ENCODE measurements at regions not wholly inside any gene's neighbourhood (a gene's known extent, or its start where the extent isn't known, plus 50 kb on each side); places are given as distances from the start of the nearest gene placed in this dataset.
"Not testable (repeated sequence)": the region's sequence is repeated elsewhere in the genome, so short reads cannot be mapped to it uniquely, and the experiment has no call there.

DNA sequence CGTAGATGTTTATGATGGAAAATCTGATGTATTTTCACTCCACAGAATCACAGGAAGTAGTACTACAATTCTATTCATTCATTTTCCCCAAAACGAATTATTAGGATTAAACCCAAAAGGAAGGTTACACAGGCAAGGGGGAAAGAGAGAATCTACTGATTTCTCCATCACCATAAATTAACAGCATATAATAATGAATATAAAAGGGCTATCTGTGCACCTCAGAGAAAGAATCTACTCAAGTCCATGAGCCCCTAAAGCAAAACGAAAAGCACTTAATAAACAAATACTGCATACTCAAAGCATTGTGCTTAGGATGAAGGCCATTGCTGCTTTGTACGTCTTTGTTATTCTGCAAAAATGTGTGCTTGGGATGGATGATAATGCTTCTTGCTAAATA is 740.5 kb upstream of the SEMA6A start:
- ChIA-PET CTCF (no interaction called here), POLR2A (no interaction called here)
- TF ChIP-seq CHD4 (IDR thresholded peaks at IDR 0.05; ENCODE audit: borderline replicate concordance): no peak
- peak; percentile 89 for TF ChIP-seq CBX8 (IDR thresholded peaks at IDR 0.05)
- TF ChIP-seq RNF2 (IDR thresholded peaks at IDR 0.05; ENCODE audit: borderline replicate concordance, low read depth): 0 out of 2 replicates have a peak, but pooled peaks have one; percentile 81
- TF ChIP-seq NPAS2 (CRISPR knock-in tag; IDR thresholded peaks at IDR 0.05; ENCODE audit: borderline replicate concordance): no peak
- no peak for TF ChIP-seq ZNF302 (CRISPR knock-in tag; IDR thresholded peaks at IDR 0.05)
- no peak for TF ChIP-seq EP300 (IDR thresholded peaks at IDR 0.05)
- TF ChIP-seq HOXA7 (CRISPR knock-in tag; IDR thresholded peaks at IDR 0.05): no peak
- TF ChIP-seq FOSB (CRISPR knock-in tag; IDR thresholded peaks at IDR 0.05): no peak
- no peak for TF ChIP-seq JUN (IDR thresholded peaks at IDR 0.05)
- no peak for TF ChIP-seq POLR2AphosphoS2 (conservative IDR thresholded peaks at IDR 0.05; ENCODE audit: low read length)
- no peak for TF ChIP-seq MAZ (IDR thresholded peaks at IDR 0.05; ENCODE audit: borderline replicate concordance, low read depth, low read length)
- no peak for TF ChIP-seq EHMT2 (IDR thresholded peaks at IDR 0.05; ENCODE audit: low read depth)
- no peak for TF ChIP-seq HOXB13 (CRISPR knock-in tag; IDR thresholded peaks at IDR 0.05; ENCODE audit: low read depth)
- Histone ChIP-seq H3K27ac (no peak overlapping the region), H3K4me3 (no peak overlapping the region), H3K4me2 (no peak overlapping the region), H3K4me1 (no peaks in the 10 kb centered on the region), H3K9me3 (no peaks in the 10 kb centered on the region)
- no peak for FAIRE-seq
- no peak for DNase-seq (ENCODE audit: low read depth in 1 of 2, low spot score in 1 of 2)
- WGBS (ENCODE audit: missing lambda C conversion rate): 7% methylated on average over 4 of the region's 4 CpGs
- no peak for ATAC-seq

DNA sequence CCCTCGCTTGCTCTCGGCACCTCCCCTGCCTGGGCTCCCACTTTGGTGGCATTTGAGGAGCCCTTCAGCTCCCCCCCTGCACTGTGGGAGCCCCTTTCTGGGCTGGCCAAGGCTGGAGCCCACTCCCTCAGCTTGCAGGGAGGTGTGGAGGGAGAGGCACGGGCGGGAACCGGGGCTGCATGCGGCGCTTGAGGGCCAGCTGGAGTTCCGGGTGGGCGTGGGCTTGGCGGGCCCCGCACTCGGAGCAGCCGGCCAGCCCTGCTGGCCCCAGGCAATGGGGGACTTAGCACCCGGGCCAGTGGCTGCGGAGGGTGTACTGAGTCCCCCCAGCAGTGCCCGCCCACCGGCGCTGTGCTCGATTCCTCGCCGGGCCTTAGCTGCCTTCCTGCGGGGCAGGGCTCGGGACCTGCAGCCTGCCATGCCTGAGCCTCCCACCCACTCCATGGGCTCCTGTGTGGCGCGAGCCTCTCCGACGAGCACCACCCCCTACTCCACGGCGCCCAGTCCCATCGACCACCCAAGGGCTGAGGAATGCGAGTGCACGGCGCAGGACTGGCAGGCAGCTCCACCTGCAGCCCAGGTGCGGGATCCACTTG is 730.0 kb upstream of the SEMA6A start:
- POLR2A ChIA-PET; H3K4me2 ChIP-seq; H3K4me1 ChIP-seq; H3K27ac ChIP-seq; DNase-seq (ENCODE audit: low read depth in 1 of 2, low spot score in 1 of 2); ATAC-seq; FAIRE-seq; CTCF ChIA-PET; H3K9me3 ChIP-seq; H3K4me3 ChIP-seq: not testable (repeated sequence)
- WGBS (ENCODE audit: missing lambda C conversion rate): 4% methylated on average over 2 of the region's 34 CpGs

DNA sequence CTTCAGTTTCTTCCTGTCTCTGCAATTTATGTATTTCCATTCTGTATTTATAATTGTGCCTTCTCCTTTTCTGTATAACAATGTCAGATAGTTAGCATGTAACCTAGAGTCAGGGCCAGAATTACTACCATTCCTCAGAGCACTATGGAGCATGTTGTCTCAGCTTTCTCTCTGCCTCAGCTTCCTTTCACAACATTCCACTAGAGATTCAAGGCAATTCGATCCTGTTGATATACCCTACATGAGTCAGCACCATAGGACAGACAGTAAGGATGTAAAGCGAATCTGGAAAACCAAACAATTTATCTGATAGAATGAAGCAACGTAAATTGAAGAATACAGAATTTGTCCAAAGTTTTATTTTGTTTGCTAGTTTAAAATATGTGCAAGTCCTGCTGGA is 728.3 kb upstream of the SEMA6A start:
- WGBS (ENCODE audit: missing lambda C conversion rate): 0% methylated on average over 3 of the region's 3 CpGs
- Histone ChIP-seq H3K4me3 (no peak overlapping the region), H3K4me2 (no peak overlapping the region), H3K4me1 (no peaks in the 10 kb centered on the region), H3K27ac (no peak overlapping the region), H3K9me3 (no peaks in the 10 kb centered on the region)
- ChIA-PET POLR2A (no interaction called here), CTCF (no interaction called here)
- TF ChIP-seq MAFK (IDR thresholded peaks at IDR 0.05; ENCODE audit: partially characterized antibody): no peak
- no peak for TF ChIP-seq NFE2L2 (conservative IDR thresholded peaks at IDR 0.05; ENCODE audit: low read length)
- TF ChIP-seq ZSCAN20 (CRISPR knock-in tag; IDR thresholded peaks at IDR 0.05): no peak
- TF ChIP-seq ESRRA (IDR thresholded peaks at IDR 0.05; ENCODE audit: borderline replicate concordance, low read length): no peak
- TF ChIP-seq ZFP36 (IDR thresholded peaks at IDR 0.05; ENCODE audit: borderline replicate concordance, partially characterized antibody): no peak
- no peak for TF ChIP-seq RCOR1 (IDR thresholded peaks at IDR 0.05; ENCODE audit: low read depth, low read length)
- no peak for TF ChIP-seq HEYL (CRISPR knock-in tag; IDR thresholded peaks at IDR 0.05)
- TF ChIP-seq GATA3 (IDR thresholded peaks at IDR 0.05; ENCODE audit: borderline replicate concordance): no peak
- TF ChIP-seq NPAS2 (CRISPR knock-in tag; IDR thresholded peaks at IDR 0.05; ENCODE audit: borderline replicate concordance): no peak
- TF ChIP-seq CBX8 (IDR thresholded peaks at IDR 0.05): no peak
- TF ChIP-seq, protein P1, sequence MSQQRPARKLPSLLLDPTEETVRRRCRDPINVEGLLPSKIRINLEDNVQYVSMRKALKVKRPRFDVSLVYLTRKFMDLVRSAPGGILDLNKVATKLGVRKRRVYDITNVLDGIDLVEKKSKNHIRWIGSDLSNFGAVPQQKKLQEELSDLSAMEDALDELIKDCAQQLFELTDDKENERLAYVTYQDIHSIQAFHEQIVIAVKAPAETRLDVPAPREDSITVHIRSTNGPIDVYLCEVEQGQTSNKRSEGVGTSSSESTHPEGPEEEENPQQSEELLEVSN (IDR thresholded peaks at IDR 0.05; ENCODE audit: borderline replicate concordance, low read depth): no peak
- TF ChIP-seq POLR2AphosphoS2 (conservative IDR thresholded peaks at IDR 0.05; ENCODE audit: low read length): no peak
- no peak for TF ChIP-seq CHD4 (IDR thresholded peaks at IDR 0.05; ENCODE audit: borderline replicate concordance)
- no peak for TF ChIP-seq NR3C1 (IDR thresholded peaks at IDR 0.05)
- TF ChIP-seq, protein P2, sequence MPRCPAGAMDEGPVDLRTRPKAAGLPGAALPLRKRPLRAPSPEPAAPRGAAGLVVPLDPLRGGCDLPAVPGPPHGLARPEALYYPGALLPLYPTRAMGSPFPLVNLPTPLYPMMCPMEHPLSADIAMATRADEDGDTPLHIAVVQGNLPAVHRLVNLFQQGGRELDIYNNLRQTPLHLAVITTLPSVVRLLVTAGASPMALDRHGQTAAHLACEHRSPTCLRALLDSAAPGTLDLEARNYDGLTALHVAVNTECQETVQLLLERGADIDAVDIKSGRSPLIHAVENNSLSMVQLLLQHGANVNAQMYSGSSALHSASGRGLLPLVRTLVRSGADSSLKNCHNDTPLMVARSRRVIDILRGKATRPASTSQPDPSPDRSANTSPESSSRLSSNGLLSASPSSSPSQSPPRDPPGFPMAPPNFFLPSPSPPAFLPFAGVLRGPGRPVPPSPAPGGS (IDR thresholded peaks at IDR 0.05): no peak
- TF ChIP-seq, protein P3, sequence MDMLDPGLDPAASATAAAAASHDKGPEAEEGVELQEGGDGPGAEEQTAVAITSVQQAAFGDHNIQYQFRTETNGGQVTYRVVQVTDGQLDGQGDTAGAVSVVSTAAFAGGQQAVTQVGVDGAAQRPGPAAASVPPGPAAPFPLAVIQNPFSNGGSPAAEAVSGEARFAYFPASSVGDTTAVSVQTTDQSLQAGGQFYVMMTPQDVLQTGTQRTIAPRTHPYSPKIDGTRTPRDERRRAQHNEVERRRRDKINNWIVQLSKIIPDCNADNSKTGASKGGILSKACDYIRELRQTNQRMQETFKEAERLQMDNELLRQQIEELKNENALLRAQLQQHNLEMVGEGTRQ (IDR thresholded peaks at IDR 0.05): no peak
- no peak for TF ChIP-seq RFX5 (IDR thresholded peaks at IDR 0.05)
- DNase-seq (ENCODE audit: low read depth in 1 of 2, low spot score in 1 of 2) (no peak), FAIRE-seq (no peak), ATAC-seq (no peak)
